HG02981 (cell line): ENCODE measurements at regions not wholly inside any gene's neighbourhood (a gene's known extent, or its start where the extent isn't known, plus 50 kb on each side); places are given as distances from the start of the nearest gene placed in this dataset.

Experiments used
- ATAC-seq: cut with Tn5 transposase; IDR thresholded peaks from one replicate; pipeline ENCODE4 v1.9.1; 2021; ENCODE audit warnings: mild to moderate bottlenecking, moderate library complexity; ENCODE audit not compliant: unreplicated experiment

DNA sequence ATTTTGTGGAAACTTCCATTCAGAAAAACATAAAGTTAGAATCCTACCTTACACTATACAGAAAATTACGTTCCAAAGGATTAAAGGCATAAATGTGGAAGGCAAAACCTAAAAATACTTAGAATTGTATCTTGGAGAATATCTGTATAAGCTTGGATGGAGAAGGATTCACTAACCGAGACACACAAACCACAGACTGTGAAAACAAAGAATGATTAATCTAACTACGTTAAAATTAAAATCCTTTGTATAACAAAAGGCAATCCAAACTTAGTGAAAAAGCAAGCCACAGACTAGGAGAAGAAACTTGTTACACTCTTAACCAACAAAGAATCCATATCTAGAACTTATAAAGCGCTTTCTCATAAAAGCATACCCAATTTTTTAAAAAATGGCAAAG, 678.8 kb downstream of the INHBA start:
- no peak for ATAC-seq

DNA sequence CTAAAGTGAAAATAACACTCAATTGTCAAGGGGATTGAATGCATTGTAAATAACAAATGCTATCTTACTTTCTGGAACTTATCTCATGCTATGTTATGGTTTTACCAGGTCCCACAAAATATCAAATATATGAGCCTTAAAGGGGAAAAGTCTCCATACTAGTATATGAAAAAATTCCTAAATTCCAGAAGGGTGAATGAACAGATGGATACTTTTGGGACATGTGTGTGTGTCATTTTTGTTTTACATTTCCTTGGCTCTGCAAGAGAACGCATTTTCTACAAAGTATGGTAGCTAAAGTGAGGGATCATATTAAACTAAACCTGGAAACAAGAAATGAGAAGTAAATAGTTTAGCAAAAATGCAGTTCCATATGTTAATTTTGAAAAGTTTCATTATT, 682.8 kb downstream of the INHBA start:
- ATAC-seq: no peak

GRCh38 chr7:41013117-41013516, 689.8 kb downstream of the INHBA start:
- no peak for ATAC-seq

GRCh38 chr7:41012041-41012440, 690.8 kb downstream of the INHBA start:
- no peak for ATAC-seq

DNA sequence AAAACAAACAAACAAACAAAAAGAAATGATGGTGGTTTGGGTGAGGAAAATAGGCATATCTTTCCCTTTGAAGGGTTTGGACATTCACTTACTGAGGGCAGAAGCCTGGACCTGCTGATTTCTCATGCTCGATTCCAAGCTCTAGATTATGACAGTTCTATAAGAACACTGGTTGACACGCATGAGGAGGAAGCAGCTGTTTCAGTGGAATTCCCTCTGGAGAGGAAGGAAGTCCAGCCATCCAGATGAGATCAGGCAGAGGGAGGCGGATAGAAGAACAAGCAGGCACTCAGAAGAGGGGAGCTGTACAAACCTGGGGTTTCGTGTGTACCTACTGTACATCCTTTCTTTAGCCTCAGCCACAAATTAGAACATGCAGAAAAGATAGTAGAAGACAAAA, 691.9 kb downstream of the INHBA start:
- no peak for ATAC-seq

GRCh38 chr7:41010418-41010817, 692.5 kb downstream of the INHBA start:
- no peak for ATAC-seq

DNA sequence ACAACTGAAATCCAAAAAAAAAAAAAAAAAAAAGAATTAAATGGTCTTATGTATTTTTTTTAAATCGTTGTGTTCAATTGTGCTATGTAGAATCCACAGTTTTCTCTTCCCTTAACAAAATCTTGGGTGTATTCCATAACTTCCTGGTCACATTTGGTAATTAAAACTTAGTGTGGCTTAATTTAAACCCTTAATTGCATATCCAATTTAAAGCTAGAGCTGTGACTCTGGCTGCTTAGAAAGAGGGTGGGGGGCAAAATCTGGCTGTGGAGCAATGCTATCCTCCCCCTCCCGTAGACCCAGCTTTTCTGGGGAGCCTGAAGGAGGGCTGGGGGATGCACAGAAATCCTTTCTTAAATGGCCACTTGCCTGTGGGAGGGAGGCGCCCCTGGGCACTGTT, 695.1 kb downstream of the INHBA start:
- ATAC-seq: no peak

DNA sequence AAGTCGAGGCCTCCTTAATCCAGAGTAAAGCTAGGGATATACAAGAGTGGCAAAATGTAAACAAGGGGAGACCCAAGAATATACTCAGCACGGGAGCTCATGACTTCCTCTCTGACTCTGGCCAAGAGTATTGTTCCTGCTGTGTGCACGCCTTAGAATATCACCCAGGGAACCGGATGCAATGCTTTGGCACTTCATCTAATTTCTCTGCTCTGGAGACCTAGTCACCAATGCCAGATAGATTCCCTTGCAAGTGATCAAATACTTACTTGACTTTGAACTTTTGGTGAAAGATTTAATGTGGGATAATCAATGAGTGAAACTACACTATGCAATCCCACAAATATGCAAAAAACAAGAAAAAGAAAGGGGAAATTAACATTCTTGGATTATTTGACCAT, 695.5 kb downstream of the INHBA start:
- ATAC-seq: no peak

GRCh38 chr7:41006306-41006995, 696.4 kb downstream of the INHBA start:
- ATAC-seq: no peak

DNA sequence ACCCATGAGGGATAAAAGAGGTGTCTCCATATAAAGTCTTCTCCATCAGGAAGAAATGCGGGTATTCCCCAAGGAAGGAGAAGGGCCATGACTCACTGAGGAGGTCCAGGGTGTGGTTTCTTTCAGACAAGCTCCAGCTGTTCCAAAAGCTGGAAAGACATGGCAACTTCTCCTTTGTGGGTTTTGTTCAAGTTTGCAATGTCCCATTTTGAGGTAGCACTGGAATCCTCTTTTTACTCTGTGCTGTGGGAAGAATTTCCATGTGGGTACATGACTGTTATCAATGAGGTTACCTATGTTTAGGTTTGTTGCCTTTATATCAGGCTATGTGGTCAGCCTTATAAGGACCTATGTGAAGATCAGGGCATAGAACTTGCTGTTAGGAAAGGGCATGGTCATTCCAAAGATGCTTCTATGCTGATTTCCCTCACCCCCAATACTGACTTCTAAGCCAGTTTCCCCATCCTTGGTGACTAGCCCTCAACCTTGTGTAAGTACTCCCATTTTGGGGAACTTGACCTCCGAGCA, 697.5 kb downstream of the INHBA start:
- ATAC-seq: no peak

GRCh38 chr7:41003977-41004376, 698.9 kb downstream of the INHBA start:
- no peak for ATAC-seq

- ATAC-seq: no peak
These were observed 699.3 kb downstream of the INHBA start for GRCh38 chr7:41003611-41003940.

DNA sequence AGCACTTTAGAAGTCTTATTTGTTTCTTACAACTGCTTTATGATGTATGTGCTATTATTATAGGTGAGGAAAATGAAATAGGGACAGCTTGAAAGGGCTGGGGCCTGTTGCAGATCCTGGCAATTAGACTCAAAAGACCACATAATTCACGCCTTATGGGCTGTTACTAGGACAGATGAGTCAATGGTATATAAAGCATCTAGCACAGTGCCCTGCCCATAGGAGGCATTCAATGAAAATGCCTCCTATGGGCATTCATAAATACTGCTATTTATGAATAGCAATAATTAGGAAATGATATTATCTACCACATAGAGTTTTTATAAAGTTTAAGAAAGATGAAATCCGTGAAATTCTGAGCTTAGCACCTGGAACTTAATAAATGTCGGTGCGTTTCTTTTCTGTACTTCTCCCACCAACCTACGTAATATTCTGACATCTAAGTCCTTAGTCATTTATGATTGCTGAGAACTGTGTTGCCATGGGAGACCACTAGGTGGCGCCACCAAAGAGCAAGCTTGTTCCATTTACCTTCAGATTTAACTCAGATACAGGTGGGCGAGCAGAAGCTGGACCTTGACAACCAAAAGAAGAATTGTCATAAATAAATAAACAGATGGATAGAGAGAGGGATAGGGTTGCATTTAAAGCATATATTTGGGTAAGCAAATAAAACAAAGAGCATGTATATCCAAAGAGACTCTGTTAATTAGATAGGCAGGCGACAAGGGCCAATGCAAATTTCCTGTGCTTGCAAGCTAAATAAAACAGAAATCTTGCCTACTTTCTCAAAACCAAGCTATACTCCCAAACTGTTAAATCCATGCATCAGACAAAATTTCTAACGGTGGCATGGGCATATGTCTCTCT, 699.9 kb downstream of the INHBA start:
- peak; percentile 57 for ATAC-seq

DNA sequence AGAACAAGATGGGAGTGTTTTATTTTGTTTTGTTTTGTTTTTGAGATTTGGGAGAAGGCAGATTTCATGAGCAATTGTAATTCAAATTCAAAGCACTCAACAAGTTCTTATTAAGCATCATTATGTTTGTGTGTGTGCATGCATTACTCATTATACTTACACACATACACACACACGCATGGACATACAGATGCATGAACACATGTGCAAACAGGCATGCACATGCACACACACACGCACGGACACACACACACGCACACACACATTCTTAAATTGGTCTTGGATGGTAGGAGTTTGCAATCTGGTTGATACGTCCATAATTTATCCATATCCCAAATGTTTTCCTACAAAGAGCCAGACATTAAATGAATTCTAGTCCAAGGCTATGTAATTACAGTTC, 702.8 kb downstream of the INHBA start:
- ATAC-seq: no peak

DNA sequence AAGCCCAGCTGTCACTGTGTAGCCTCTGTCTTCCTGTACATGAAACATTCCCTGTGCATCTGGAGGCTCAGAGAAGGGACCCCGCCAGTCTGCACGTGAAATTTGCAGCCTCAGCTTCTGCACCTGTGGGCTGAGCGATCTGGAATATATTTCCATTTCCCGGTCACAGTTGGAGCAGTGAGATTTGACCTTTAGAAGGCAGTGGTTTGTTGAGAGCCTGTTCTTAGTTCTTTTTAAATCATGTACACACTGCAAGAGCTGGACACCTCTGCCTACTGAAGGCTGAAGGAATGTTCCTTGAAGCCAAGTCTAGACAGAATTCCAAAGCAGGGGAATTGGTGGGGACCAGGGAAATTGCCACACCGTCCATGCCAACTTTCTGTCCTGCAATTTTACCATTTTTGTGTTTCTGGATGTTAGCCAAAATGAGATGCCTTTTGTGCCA, 706.6 kb downstream of the INHBA start:
- ATAC-seq: no peak

- no peak for ATAC-seq
These were observed 712.0 kb downstream of the INHBA start for GRCh38 chr7:40990841-40991240.

GRCh38 chr7:40987571-40987970, 715.3 kb downstream of the INHBA start:
- ATAC-seq: no peak

- ATAC-seq: no peak
These were observed 716.5 kb downstream of the INHBA start for GRCh38 chr7:40986351-40986873.

DNA sequence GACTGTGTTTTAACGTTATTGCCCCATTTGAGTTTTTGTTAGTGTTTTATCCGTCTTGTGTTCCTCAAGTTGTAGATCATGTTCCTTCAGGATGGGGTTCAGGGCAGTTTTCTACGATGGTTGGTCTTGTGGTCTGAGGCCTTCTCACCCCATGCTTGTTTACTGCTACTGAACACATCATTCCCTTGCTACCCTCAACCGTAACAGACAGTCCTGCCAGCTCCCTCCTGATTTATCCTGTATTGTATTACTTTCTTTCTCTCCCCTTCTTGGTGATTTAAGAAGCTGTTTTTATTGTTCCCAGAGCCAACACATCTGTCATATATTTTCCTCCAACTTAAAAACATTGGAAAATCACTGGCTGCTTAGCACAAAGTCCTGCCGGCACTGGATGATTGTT, 719.8 kb downstream of the INHBA start:
- no peak for ATAC-seq

DNA sequence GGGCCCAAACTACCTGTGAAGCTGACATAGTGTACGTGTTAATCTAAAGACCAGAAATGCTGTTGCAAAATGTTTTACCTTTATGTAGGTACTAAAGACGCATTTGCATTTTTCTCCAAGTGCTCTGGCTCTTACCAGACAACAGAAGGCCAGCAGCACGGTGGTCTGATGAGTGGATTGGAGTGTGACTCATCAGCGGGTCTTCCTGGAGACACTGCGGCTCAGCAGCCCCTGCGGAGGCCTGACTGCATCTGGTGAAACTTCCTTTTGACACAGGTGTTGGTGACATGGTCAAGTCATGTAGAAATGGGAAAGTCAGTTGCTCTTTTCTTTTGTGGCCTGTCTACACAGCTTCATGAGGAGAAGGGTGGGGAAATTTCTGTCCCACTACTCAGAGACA, 723.6 kb downstream of the INHBA start:
- ATAC-seq: no peak

GRCh38 chr7:40978047-40978446, 724.8 kb downstream of the INHBA start:
- ATAC-seq: no peak

- no peak for ATAC-seq
These were observed 725.4 kb downstream of the INHBA start for GRCh38 chr7:40977533-40977932.
